H9 (cell line): ENCODE measurements at regions not wholly inside any gene's neighbourhood (a gene's known extent, or its start where the extent isn't known, plus 50 kb on each side); places are given as distances from the start of the nearest gene placed in this dataset.

Experiments used
- DNase-seq: peaks from one replicate; pipeline ENCODE4 v3.0.0-alpha.2; 2017
- H2AFZ ChIP-seq: one replicate; pipeline ENCODE4 v1.6.1; 2013; ENCODE audit warnings: mild to moderate bottlenecking, low read length, control low read depth, moderate library complexity
- H2AK5ac ChIP-seq: 2 replicates; pipeline ENCODE4 v1.6.1; 2013; ENCODE audit warnings: low read length, control low read depth, mixed read lengths; ENCODE audit not compliant: insufficient read length
- H2BK120ac ChIP-seq: one replicate; pipeline ENCODE4 v1.6.1; 2013; ENCODE audit warnings: low read depth, mild to moderate bottlenecking, low read length, control low read depth, inconsistent platforms; ENCODE audit not compliant: poor library complexity, severe bottlenecking
- H2BK12ac ChIP-seq: 2 replicates; pipeline ENCODE4 v1.6.1; 2013; ENCODE audit warnings: low read length, control low read depth, mixed read lengths, low read depth; ENCODE audit not compliant: insufficient read length
- H2BK15ac ChIP-seq: 2 replicates; pipeline ENCODE4 v1.6.1; 2013; ENCODE audit warnings: low read depth, low read length, control low read depth
- H2BK20ac ChIP-seq: one replicate; pipeline ENCODE4 v1.6.1; 2013; ENCODE audit warnings: low read depth, mild to moderate bottlenecking, low read length, control low read depth, inconsistent platforms; ENCODE audit not compliant: poor library complexity, severe bottlenecking
- H2BK5ac ChIP-seq: 2 replicates; pipeline ENCODE4 v1.6.1; 2013; ENCODE audit warnings: low read length, control low read depth, mixed read lengths; ENCODE audit not compliant: insufficient read length
- H3K14ac ChIP-seq: 2 replicates; pipeline ENCODE4 v1.6.1; 2013; ENCODE audit warnings: low read length, control low read depth; ENCODE audit not compliant: insufficient read depth
- H3K18ac ChIP-seq: 2 replicates; pipeline ENCODE4 v1.6.1; 2013; ENCODE audit warnings: low read depth, mild to moderate bottlenecking, mixed read lengths, low read length, control low read depth; ENCODE audit not compliant: insufficient read length
- H3K23ac ChIP-seq: 2 replicates; pipeline ENCODE4 v1.6.1; 2013; ENCODE audit warnings: low read length, control low read depth, mixed read lengths, low read depth; ENCODE audit not compliant: insufficient read length
- H3K23me2 ChIP-seq: 2 replicates; pipeline ENCODE4 v1.6.1; 2013; ENCODE audit warnings: low read depth, mild to moderate bottlenecking, mixed read lengths, low read length, control low read depth; ENCODE audit not compliant: insufficient read length, poor library complexity, severe bottlenecking
- H3K27ac ChIP-seq: 2 replicates; pipeline ENCODE4 v1.5.1; 2013; ENCODE audit warnings: low read length, control low read depth, mixed read lengths, low read depth; ENCODE audit not compliant: insufficient read length
- H3K27me3 ChIP-seq: 2 replicates; pipeline ENCODE4 v1.6.1; 2013; ENCODE audit warnings: low read length, control low read depth, inconsistent platforms; ENCODE audit not compliant: insufficient read depth
- H3K4ac ChIP-seq: 2 replicates; pipeline ENCODE4 v1.6.1; 2013; ENCODE audit warnings: low read depth, mild to moderate bottlenecking, control low read depth, inconsistent platforms, low read length, moderate library complexity
- H3K4me1 ChIP-seq: 2 replicates; pipeline ENCODE4 v1.6.1; 2013; ENCODE audit warnings: low read length, control low read depth, inconsistent platforms; ENCODE audit not compliant: insufficient read depth
- H3K4me2 ChIP-seq: 2 replicates; pipeline ENCODE4 v1.6.1; 2013; ENCODE audit warnings: low read length, control low read depth, mixed read lengths; ENCODE audit not compliant: insufficient read length, insufficient read depth
- H3K56ac ChIP-seq: 2 replicates; pipeline ENCODE4 v1.6.1; 2013; ENCODE audit warnings: low read depth, mild to moderate bottlenecking, mixed read lengths, low read length, control low read depth; ENCODE audit not compliant: insufficient read length
- H3K79me1 ChIP-seq: 2 replicates; pipeline ENCODE4 v1.6.1; 2013; ENCODE audit warnings: low read depth, mild to moderate bottlenecking, moderate library complexity, low read length, control low read depth, inconsistent platforms; ENCODE audit not compliant: insufficient read depth, poor library complexity, severe bottlenecking
- H3K79me2 ChIP-seq: 2 replicates; pipeline ENCODE4 v1.6.1; 2013; ENCODE audit warnings: low read length, control low read depth, inconsistent platforms; ENCODE audit not compliant: insufficient read depth
- H3K9ac ChIP-seq: 2 replicates; pipeline ENCODE4 v1.6.1; 2013; ENCODE audit warnings: low read length, control low read depth, mixed read lengths; ENCODE audit not compliant: insufficient read length; ENCODE audit errors: extremely low read depth
- H3K9me3 ChIP-seq: one replicate; pipeline ENCODE4 v1.6.1; 2013; ENCODE audit warnings: low read depth, low read length, inconsistent platforms; ENCODE audit not compliant: control insufficient read depth
- H3T11ph ChIP-seq: one replicate; pipeline ENCODE4 v1.6.1; 2013; ENCODE audit warnings: mild to moderate bottlenecking, low read length, control low read depth, inconsistent platforms
- H4K20me1 ChIP-seq: one replicate; pipeline ENCODE4 v1.6.1; 2013; ENCODE audit not compliant: control insufficient read depth, insufficient read length, insufficient read depth
- H4K5ac ChIP-seq: 2 replicates; pipeline ENCODE4 v1.6.1; 2013; ENCODE audit warnings: low read depth, mild to moderate bottlenecking, mixed read lengths, low read length, control low read depth; ENCODE audit not compliant: insufficient read length
- H4K8ac ChIP-seq: replicated peaks from 2 replicates; pipeline ENCODE4 v1.6.1; 2013; ENCODE audit warnings: low read length, control low read depth, mixed read lengths, low read depth; ENCODE audit not compliant: insufficient read length
- H4K91ac ChIP-seq: 2 replicates; pipeline ENCODE4 v1.6.1; 2013; ENCODE audit warnings: low read depth, mild to moderate bottlenecking, moderate library complexity, mixed read lengths, low read length, control low read depth; ENCODE audit not compliant: insufficient read length
- H3K27ac Mint-ChIP-seq, 3 experiments: 2 replicates in 2 of 3; 3 replicates in 1 of 3; pipeline ENCODE4 v1.8.0; 2020 to 2021; ENCODE audit warnings: mixed read lengths in 3 of 3, mild to moderate bottlenecking in 1 of 3, moderate library complexity in 1 of 3
- H3K27me3 Mint-ChIP-seq: 2 replicates; pipeline ENCODE4 v1.8.0; 2021; ENCODE audit warnings: low read depth, mild to moderate bottlenecking, moderate library complexity, mixed read lengths
- H3K36me3 Mint-ChIP-seq, 3 experiments: 2 replicates in 2 of 3; 3 replicates in 1 of 3; pipeline ENCODE4 v1.8.0; 2020 to 2021; ENCODE audit warnings: low read depth in 3 of 3, mixed read lengths in 3 of 3; ENCODE audit not compliant: insufficient read depth in 1 of 3
- H3K4me1 Mint-ChIP-seq, 2 experiments: 2 replicates each; pipeline ENCODE4 v1.8.0; 2020; ENCODE audit warnings: mixed read lengths in 2 of 2
- H3K4me3 Mint-ChIP-seq, 2 experiments: 2 replicates in 1 of 2; 3 replicates in 1 of 2; pipeline ENCODE4 v1.8.0; 2020 to 2021; ENCODE audit warnings: mild to moderate bottlenecking in 2 of 2, mixed read lengths in 2 of 2, moderate library complexity in 1 of 2
- H3K9me3 Mint-ChIP-seq, 2 experiments: 2 replicates in 1 of 2; 3 replicates in 1 of 2; pipeline ENCODE4 v1.8.0; 2020; ENCODE audit warnings: mild to moderate bottlenecking in 2 of 2, mixed read lengths in 2 of 2, moderate library complexity in 1 of 2
- WGBS: extraction: QIAGEN DNeasy Blood & Tissue Kit; methylation state at CpG from one replicate; pipeline ENCODE4 v1.1.7; 2013; ENCODE audit warnings: missing lambda C conversion rate, low lambda C conversion rate, mixed read lengths; ENCODE audit not compliant: insufficient read length; ENCODE audit errors: extremely low coverage; 5-methylcytosine and 5-hydroxymethylcytosine counted together
- TF ChIP-seq, protein P1 (sequence below): fragments of 200-600 bp; sonication (generic); conservative IDR thresholded peaks from 3 replicates; pipeline ENCODE4 v1.8.0; 2021; ENCODE audit warnings: antibody characterized with exemption, mild to moderate bottlenecking

GRCh38 chr13:30818323-30818960 lies 83.1 kb downstream of the ALOX5AP start:
- H2BK12ac ChIP-seq, result no peak overlapping the region
- no peak overlapping the region for H4K8ac ChIP-seq
- H3K27me3 ChIP-seq, result no peaks in the 10 kb centered on the region
- no peak overlapping the region for H3K27ac ChIP-seq
- no peak overlapping the region for H2AFZ ChIP-seq
- no peak overlapping the region for H2BK120ac ChIP-seq
- H3K14ac ChIP-seq, result no peak overlapping the region
- no peaks in the 10 kb centered on the region for H3K79me2 ChIP-seq
- Mint-ChIP-seq H3K4me3 (no peak overlapping the region), H3K36me3 (no peaks in the 10 kb centered on the region), H3K4me1 (peaks cover 3 to 4% of the 10 kb centered on the region in 2 experiments; a peak in 1 of 4 replicates), H3K9me3 (no peaks in the 10 kb centered on the region), H3K27me3 (peaks cover 2% of the 10 kb centered on the region), H3K27ac (no peak overlapping the region)
- H2BK20ac ChIP-seq, result no peak overlapping the region
- WGBS, result no CpG with 5 or more reads among the region's 10 CpGs
- H2AK5ac ChIP-seq, result no peak overlapping the region
- H3K9me3 ChIP-seq, result no peaks in the 10 kb centered on the region
- H2BK5ac ChIP-seq, result no peak overlapping the region
- no peak overlapping the region for H3K4me2 ChIP-seq
- H3K23me2 ChIP-seq, result no peaks in the 10 kb centered on the region
- no peaks in the 10 kb centered on the region for H4K20me1 ChIP-seq
- H4K5ac ChIP-seq, result no peak overlapping the region
- no peaks in the 10 kb centered on the region for H3K4me1 ChIP-seq
- no peak overlapping the region for H4K91ac ChIP-seq
- DNase-seq, result no peak
- H3K4ac ChIP-seq, result no peak overlapping the region
- TF ChIP-seq, protein P1, sequence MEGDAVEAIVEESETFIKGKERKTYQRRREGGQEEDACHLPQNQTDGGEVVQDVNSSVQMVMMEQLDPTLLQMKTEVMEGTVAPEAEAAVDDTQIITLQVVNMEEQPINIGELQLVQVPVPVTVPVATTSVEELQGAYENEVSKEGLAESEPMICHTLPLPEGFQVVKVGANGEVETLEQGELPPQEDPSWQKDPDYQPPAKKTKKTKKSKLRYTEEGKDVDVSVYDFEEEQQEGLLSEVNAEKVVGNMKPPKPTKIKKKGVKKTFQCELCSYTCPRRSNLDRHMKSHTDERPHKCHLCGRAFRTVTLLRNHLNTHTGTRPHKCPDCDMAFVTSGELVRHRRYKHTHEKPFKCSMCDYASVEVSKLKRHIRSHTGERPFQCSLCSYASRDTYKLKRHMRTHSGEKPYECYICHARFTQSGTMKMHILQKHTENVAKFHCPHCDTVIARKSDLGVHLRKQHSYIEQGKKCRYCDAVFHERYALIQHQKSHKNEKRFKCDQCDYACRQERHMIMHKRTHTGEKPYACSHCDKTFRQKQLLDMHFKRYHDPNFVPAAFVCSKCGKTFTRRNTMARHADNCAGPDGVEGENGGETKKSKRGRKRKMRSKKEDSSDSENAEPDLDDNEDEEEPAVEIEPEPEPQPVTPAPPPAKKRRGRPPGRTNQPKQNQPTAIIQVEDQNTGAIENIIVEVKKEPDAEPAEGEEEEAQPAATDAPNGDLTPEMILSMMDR, result no peak
- H3K18ac ChIP-seq, result no peak overlapping the region
- no peak overlapping the region for H3K9ac ChIP-seq
- H2BK15ac ChIP-seq, result no peak overlapping the region
- no peak overlapping the region for H3T11ph ChIP-seq
- H3K23ac ChIP-seq, result no peak overlapping the region
- H3K56ac ChIP-seq, result no peak overlapping the region
- H3K79me1 ChIP-seq, result no peaks in the 10 kb centered on the region
